Stimulated activated CD4-positive, alpha-beta T cell treated with anti-CD3 and anti-CD28 coated beads, Interleukin-12 subunit alpha, Interleukin-12 subunit beta, amount 100 ng/mL, for 48 hours (primary cell): ENCODE measurements at regions not wholly inside any gene's neighbourhood (a gene's known extent, or its start where the extent isn't known, plus 50 kb on each side); places are given as distances from the start of the nearest gene placed in this dataset.

ENCODE experiments used
- DNase-seq, 3 donors: peaks; one replicate each; pipeline ENCODE4 v3.0.0-alpha.2; 2020; ENCODE audit warnings: low read depth in 2 of 3, low spot score in 1 of 3

DNA sequence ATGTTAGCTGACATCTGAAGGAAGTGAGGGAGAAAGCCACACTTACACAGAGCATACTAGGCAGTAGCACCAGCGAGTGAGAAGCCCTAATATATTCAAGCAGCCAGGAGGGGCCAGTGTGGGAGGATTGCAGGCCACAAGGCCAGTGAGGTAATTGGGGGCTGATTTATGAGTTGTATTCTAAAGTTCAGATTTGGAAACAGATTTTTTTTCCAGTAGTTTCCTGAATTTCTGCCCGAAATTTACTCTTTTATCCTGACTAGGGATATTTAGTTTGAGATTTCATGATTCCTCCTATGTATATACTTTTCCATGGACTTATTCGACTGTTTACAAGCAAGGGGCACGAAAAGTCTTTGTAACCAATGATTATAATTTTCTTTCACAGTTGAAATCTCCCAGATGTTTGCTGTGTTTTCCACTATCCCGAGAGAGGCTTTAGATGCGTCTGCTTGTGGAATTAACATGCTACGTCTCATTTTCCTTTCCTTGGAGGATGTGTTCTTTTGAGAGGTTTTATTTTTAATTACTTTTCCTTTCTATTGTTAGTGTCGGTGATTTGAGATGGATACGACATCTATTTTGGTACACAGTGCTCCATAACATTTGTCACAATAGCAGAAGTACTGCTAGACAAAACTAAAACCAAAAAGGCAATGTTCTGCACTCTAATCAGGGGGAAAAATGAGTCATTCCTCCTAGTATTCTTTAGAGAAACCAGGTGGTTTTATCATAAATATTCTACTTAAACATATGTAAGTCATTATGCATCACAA lies 356.3 kb upstream of the HSF2 start:
- no peak for DNase-seq

DNA sequence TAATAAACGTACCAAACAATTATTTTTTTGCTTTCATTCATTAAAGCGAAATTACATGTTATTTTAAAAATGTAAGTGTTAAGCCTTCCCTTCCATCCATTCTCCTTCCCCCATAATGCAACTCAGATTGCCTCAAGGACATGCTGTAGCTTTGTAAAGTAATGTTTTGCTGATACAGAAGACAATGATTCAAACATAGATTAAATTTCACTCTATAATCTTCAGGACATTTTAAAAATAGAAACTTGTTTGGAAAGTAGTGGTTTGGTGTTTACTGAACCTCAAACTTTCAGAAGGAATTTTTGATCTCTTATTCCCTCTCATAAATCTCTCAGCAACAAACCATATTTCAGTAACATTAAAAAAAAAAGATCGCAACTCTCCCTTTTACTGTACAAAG lies 350.9 kb upstream of the HSF2 start:
- no peak for DNase-seq

DNA sequence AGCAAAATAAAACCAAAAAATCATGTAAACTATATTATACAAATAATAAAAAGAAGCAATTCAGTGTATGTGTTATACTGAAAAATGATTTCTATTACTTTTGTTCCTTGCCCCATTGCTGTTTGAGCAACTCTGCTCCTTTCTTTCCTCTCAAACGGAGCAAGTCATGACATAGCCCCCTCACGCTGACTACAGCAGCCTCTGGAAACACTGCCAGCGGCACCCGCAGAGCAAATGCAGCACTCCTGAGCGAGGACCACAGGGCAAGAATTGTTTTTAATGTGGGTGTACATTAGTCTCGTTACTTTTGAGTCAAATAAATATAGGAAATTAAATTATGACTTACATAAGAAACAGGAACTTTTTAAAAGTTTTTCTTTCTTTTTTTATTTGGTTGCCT lies 350.1 kb upstream of the HSF2 start:
- DNase-seq: no peak

DNA sequence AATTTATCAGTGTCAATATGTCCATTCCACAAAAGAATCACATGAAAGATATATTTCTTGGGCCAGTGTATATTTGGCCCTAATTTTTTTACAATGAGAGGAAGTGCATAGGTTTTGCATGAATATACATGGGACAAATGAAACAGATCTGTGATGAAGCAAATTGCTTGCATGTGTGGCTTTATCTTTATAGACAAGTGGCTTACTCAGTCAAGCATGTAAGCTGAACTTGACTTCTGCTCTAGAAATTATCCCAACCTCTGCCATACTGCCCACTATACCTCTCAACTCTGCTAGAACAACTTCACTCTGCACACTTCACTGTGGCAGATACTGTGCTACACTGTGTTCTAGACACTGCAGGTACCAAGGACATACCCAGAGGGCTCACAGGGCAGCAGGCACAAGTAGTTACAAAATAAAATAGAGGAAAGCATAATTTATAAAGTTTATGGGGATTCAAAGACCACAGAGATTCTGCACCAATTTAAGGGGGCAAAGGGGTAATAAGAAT lies 349.2 kb upstream of the HSF2 start:
- no peak for DNase-seq

DNA sequence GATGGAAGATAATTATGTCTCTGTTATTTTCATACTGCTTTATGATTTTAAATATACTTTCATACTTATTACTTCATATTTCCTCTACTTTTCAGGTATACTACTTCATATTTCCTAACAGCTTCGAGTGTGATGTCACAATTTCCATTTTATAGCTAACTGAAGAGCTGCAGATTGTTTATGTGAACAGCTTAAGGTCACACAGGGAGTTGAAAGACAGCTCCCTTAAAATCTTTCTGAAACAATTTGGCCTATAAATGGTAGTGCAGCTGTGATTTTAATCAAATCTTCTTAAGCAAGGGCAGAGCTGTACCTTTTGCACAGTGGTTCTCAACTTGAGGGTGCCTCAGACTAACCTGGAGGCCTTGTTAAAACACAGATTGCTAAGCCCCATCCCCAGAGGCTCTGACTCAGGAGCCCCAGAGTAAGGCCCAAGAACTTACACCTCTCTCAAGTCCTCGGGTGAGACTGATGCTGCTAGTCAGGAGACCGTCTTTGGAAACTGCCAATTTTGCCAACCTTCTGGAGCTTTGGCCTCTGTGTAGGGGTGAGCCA lies 347.0 kb upstream of the HSF2 start:
- DNase-seq: no peak

DNA sequence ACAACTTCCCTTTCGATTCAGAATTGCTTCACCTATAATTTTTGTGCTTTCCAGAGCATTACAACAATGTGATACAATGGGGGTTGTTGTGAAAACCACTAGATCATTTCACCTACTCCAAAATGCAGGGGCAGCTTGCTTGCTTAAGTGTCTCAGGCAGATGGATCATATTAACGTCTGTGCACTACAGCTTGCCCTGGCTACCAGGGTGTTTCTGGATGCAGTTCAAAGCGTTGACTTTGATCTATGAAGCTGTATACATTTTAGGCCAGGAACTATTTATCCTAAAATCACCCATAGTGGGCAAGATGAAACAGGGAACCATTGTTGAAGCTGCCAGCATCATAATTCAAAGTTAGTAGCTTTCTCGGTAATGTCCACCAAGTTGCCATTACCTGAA lies 339.5 kb upstream of the HSF2 start:
- DNase-seq: no peak

DNA sequence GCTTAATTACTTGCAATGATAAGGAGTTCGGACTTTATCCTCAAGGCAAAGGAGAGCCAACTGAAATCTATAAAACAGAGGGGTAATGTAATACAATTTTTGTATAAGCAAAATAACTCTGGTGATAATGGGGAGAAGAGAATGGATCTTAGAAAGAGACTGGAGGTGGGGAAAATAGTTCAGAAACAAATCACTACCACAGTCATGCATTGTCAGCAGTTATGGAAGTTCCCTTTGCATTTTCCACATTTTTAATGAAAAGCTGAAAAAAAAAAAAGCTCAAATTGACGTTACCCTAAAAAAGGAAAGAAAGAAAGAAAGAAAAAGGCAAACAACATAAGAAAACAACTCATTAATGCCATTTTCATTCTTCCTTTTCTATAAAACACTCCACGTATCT lies 337.6 kb upstream of the HSF2 start:
- no peak for DNase-seq

DNA sequence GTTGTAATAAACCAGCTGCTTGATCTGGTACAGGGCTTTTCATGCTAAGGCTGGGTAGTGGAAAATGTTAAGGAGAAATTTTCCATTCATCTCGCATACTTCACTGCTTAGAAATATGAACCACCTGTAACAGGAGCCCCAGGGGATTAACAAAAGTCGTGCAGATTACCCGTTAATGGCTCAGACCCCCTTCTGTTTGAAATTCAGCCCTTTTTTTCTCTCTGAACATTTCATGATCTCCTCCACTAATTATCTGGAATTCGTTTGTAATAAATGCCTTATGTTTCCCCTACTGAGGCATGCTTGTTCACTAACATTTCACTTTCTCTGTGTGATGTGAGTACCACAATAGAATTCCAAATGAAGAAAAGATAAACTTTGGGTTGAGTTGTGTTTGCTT lies 336.4 kb upstream of the HSF2 start:
- no peak for DNase-seq

DNA sequence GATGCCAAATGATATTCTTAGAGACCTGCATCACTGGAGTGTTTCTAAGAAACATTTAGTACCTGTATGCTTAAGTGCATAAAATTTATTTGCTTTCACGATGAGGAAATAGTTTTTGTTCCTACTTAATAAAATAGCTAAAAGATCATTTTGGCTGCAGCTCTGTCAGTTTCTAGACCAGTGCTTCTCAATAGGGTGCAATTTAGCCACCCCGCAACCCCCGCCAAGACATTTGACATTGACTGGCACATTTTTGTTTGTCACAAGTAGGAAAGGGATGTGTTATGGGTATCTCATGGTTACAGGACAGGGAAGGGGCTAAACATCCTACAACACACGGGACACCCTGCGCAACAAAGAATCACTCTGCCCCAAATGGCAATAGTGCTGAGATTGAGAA lies 335.7 kb upstream of the HSF2 start:
- DNase-seq: no peak

DNA sequence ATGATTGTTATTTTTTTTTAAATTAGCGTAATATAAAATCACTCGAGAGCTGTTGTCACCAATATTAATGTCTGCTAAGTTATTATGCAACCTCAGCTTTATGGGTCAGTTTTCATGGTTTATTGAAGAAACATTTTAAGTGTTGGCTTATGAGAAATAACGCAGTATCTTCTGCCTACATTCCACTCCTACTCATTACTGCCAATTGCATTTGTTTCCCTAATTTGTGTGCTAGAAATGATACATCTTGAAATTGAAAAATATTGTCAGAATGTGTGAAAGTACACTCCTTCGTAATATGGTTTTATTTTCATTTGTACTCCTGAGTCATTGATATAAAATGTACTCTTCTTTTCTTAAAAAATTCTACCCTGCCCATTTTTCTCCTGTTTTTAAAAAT lies 333.3 kb upstream of the HSF2 start:
- DNase-seq: no peak

DNA sequence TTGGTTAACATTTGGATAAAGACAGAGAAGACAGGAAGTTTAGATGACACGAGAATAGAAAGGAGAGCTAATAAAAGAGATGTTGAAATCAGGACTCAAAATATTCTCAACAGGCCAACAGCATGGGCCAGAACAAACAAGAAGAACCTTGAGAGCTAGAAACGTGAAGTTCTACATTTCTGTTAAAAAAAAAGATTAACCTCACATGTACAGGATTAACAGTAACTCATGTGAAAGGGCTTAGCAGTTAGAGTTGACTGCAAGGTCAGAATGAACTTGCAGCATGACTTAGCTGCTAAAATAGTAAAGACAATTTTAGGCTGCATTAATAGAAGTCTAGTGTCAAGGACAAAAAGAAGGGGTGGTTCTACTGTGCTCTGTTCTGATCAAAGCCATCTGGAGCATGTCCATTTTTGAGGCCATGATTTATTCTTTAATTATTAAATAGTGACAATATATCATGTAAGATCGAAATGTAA lies 331.1 kb upstream of the HSF2 start:
- DNase-seq: no peak

DNA sequence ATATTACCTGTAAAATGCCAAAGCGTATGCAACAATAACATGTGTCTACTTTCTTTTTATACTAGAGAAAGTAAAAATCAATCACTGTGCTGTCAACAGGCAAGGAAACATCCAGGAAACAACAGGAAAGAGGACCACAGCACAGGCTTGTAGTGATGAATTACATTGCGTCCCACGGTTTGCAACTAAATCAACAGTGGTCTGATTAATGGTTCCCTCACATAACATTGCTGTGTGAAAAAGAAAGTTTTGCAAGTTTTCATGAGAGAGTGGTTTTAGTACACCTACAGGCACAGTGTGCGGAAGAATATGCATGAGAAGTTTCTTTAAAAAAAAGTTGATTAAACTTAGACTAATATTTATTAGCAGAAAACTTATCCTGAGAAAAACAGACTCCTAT lies 329.5 kb upstream of the HSF2 start:
- DNase-seq: no peak

DNA sequence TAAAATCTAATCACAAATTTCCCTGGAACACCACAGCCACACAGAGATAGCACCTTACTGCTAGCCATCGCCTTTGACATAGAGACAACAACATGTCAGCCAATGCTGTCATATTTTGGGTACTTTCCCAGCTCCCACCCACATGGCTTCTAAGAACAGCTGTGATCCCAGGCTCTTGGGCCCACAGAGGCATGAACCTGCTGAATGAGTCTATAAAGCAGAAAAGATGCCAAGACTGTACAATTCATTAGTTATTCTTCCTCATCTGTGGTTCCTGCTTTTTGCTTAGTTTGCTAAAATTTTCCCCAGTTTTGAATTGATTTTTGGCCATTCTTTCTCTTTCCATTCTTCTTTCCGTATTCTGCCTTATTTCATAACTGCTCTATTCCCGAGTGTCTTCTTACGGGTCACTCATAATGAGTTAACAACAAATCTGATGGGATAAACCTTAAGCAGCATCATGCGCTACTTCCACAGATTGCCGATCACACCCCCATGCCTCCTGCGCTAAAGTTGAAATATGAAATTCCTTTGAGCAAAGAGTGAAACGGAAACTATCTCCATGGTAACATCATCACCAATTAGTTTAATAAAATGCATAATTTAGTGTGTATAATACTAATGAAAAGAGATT lies 327.3 kb upstream of the HSF2 start:
- DNase-seq: no peak

DNA sequence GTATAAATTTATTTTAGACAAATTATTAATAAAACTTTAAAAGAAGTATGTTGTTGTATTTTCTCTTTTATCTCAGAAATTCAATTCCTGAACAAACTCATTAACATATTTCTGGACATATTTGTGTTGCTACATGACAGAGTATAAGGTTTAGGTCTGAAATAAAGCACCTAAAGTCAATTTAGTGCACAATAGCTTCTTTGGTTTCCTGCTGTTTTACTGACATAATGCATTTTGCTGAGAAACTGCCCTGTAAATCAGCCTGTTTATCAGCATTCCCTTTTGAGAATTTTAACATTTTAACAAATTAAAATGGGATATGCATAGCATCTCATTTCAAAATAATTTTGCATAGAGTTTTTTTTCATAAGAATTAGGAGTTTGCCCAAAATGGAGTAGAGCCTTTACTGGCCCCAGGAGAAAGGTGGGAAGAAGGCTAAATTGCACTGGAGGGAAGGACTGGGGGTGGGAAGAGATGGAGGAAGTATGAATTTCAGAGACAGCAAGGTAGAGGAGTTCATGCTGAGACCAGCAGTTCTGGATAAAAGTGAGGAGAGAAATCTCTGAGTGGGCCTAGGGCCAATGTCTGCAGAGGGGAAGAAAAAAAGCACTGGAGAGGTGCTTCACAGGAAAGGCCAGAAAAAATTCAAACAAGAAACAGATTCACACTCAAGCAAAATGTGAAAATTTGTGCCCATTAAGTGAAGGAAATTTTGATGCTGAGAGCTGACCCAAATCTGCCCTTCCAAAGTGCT lies 324.2 kb upstream of the HSF2 start:
- no peak for DNase-seq

DNA sequence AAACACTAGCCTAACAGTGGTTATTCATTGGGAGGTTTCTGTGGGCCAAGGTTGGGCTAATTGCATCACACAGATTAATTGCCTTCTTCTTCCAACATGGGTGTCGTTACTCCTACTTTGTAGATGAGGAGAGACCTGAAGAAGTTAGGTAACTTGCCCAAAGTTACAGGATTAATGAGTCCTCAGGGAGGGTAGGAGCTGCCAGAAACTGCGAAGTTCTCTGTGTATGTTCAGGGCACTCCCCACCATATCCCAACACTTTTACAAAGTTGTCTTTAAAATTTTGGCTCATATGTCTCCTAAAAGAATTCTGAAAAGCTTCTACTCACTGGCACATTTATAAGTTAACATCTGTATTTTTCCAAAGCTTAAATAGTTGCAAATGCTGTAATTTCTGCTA lies 323.5 kb upstream of the HSF2 start:
- DNase-seq: no peak

DNA sequence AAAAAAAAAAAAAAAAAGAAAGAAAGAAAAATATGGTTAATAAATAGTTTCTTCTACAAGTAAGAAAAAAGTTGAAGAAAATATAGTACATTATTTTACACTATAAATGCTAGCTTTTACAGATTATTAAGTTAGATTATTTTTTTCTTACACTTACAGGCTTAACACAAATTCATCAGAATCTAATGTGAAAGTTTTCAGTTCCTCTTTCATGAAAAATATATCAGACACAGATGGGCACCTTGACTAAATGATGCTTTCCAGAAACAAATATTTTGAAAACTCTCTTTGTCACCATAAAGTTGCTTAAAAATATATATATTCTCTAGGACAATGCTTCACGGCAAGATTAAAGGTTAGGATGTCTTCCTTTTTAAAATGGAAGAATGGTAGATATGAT lies 321.8 kb upstream of the HSF2 start:
- DNase-seq: no peak

DNA sequence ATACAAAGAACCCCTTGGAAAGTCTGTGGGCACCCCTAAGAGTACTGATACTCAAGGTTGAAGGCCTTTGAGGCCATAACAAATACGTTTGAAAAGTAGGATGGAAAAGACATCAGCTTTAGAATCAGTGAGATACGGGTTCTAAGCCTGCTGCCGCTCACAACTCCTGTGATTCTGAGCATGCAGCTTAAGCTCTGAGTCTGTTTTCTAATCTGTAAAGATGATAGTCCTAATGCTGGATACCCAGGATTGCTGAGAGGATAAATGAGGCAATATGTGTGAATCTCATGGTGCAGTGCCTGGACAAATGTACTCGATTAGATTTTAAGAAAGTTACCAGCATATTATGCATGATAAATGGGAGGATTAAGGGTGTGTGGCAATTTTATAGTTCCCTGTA lies 321.0 kb upstream of the HSF2 start:
- no peak for DNase-seq

DNA sequence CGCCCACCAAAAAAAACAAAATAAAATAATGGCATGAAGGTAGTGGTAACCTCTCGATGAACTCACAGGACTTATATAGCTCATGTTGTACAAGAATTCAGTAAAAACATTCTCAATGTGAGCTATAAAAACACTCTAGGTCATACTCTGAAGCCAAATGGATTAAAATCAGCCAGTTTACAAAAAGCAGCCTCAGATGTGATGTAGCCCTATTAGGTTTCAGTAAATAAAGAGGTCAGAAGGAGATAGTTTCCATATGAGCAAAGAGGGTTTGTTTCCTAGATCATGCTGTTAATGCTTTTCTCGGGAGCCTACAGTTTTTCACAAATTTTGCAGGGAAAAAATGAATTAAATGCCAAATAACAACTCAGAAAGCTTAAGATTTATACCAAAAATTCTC lies 319.5 kb upstream of the HSF2 start:
- DNase-seq: no peak

DNA sequence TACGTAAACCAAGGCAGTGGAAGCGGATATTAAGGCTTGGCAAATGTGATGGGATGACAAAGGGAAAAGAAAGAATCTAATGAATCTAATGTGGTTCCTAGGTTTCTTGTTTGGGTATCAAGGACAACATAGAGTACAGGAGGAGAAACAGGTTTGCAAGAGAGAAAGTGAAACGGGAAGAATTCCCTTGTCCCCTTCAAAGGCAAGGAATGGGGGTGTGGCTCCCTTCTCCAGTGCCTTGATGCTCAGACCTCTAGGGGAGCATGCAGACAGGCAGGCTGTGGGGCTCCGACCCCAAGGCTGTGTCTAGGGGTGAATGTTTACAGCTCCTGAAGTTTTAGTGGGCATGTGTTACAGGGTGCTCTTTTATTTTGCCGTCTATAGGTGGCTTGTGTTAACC lies 317.5 kb upstream of the HSF2 start:
- DNase-seq: no peak

DNA sequence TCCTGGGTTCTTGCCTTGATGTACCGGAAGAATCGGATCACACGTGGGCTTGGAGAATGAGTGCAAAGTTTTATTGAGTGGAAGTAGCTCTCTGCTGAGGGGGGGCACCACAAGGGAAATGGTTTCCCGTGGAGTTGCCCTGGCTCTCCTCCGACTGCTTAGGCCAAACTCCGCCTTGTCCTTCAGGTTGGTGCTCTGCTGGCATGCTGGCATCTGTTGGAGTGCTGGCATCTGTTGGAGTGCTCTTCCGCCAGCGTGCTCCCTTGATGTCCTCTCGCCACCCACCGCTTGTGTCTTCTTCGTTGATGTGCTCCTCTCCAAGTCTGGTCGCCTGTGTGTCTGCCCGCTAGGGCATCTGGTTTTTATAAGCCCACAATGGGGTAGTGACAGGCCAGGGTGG lies 317.1 kb upstream of the HSF2 start:
- DNase-seq: no peak

DNA sequence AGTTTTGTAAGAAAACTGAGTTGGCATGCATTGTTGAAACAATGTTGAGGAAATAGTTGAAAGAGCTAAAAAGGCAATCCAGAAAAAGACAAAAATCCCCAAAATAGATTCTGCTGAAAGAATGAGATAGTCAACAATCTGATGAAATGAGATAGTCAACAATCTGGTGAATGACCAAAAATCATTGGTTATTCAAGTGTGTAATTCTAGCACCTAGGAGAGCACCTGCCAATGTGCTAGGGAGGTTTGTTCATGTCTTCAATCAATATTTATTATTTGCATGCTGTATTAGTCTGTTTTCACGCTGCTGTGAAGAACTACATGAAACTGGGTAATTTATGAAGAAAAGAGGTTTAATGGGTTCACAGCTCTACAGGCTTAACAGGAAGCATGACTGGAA lies 307.1 kb upstream of the HSF2 start:
- no peak for DNase-seq

DNA sequence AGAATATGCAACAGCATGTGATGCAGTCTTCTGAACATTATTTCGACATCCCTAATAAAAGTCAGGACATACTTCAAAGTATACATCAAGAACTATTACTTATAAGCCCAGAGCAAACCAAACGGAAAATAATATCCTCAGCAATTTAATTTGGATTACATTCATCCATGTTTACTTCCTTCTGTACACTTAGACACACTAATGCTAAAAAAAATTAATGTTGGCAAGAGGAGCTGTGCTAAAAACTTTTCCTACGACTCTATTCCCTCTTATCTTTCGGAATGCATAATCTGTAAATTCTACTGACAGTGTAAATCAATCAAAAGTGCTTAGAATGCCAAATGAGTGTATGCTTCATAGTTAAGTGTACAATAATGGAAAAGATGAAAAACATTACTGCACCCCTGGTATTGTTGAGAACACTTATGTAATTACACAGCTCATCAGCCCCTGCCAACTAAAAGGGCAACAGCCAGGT lies 301.2 kb upstream of the HSF2 start:
- DNase-seq: no peak
